HG03039 (cell line): ENCODE measurements at regions not wholly inside any gene's neighbourhood (a gene's known extent, or its start where the extent isn't known, plus 50 kb on each side); places are given as distances from the start of the nearest gene placed in this dataset.
A peak's percentile ranks its signal among the peaks of the same experiment; 100 is the strongest.

Source experiments
- ATAC-seq: cut with Tn5 transposase; IDR thresholded peaks from one replicate; pipeline ENCODE4 v1.9.1; 2021; ENCODE audit warnings: mild to moderate bottlenecking, moderate library complexity; ENCODE audit not compliant: unreplicated experiment

DNA sequence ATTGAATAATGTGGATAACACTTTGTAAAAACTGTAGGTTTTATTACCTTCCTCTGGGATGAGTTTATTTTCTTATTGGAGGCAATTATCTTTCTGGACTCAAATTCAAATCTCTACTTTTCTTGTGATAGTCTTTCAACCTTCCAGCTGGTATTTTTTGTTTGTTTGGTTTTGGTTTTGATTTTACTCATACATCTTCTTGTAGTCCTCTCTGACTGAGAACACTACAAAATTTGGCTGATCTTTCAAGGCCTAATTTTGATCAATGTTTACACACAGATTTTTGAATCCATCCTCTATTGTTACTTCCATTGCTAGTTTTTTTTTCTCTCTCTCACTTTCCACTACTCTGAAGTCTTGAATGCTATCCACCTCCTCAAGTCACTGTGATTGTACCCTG, 303.8 kb upstream of the NECTIN3 start:
- ATAC-seq, result peak; percentile 76

DNA sequence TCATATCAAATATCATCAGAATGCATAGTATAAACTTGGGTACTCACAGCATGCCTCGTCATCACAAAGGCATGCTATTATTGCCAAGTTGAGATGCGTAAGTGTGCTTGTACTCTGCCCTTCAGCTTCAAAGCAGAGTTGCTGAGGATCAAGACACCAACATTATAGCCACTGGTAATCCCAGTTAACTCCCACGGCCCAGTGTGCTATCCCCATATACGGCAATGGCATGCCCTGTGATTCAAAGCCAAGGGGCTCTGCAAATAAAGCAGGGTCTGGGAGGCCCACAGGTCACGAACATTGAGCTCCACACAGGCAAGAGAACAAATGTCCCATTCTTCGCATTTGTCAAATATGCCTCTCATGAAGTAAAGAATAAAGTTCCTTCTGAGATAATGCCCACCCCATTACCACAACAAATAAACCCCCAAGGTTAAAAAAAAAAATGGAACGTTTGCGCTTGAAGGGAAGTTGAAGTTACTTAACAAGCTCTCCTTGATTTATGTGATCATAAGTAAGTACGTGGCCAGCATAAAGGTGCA, 298.1 kb upstream of the NECTIN3 start:
- ATAC-seq, result no peak

DNA sequence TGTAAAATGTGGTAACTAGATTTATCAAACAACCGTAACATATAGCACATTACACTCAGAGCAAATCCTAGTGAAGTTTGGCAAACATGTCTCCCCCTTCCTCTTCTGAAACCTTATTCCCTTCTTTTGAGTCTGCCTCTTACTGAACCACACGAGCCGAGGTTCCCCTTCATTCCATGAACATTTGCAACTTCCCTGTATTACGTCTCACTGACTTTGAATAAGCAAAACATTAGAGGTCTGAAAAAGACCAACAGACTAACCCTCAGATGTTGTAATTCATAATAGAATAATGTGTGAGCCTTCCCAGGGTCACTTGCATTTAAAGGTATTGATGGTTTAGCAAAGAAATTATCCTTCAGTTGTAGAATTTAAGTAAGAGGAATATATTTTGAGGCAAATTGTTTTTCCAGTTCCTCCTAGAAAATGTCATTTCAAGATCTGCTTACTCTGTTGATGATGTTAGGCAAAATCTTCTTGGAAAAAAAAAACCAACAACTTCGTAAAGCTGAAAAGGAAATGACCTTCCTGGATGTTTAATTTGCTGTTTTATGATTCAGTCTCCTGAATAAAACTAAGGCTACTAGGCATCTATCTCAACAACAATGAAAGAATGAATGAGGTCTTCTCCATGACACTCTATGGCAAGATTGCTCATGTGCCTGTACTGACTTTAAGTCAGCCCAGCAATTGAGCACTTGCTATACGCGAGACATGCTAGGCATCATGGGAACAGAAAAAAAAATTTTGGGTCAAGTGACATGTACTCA, 296.9 kb upstream of the NECTIN3 start:
- no peak for ATAC-seq

DNA sequence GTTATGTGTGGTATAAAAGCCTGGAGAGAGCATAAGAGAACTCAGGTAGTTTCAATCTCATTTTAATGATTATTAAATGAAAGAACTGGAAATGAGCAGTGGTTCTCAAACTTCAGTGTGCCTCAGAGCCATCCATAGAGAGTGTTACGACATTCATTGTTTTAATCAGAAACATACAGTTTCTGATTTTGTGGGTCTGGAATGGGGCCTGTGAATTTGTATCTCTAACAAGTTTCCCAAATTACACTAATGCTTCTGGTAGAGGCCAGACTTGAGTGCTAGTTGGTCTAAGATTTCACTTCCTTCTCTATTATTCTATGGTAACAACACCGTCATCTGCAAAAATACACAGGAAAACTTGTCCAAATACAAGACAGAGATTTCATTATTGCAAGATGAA, 292.0 kb upstream of the NECTIN3 start:
- no peak for ATAC-seq

DNA sequence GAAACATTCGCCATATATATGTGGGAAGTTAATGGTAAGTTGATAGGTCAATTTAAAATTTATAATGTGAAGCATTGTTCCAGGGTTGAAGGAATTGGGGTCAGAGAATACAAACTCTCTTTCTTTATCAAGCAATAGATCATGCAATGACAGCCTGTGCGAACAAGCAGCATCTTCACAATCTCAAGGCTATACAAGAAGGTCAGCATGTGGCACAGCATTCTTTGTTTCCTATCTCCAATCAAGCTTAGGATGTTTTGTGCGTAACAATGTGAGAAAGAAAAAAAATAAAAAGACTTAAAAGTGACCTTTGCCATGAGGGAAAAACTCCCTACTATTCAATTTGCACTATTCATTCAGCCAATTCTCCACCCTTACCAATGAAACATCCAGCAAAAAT, 288.1 kb upstream of the NECTIN3 start:
- no peak for ATAC-seq

DNA sequence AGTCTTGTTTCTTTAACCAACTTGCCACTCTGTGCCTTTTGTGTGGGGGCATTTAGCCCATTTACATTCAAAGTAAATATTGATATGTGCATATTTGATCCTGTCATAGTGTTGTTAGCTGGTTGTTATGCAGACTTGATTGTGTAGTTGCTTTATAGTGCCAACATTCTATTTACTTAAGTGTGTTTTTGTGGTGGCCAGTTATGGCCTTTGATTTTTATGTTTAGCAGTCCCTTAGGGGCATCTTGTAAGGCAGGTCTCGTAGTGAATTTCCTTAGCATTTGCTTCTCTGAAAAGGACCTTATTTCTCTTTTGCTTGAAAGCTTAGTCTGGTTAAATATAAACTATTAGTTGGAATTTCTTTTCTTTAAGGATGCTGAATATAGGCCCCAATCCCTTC, 282.8 kb upstream of the NECTIN3 start:
- ATAC-seq, result no peak

DNA sequence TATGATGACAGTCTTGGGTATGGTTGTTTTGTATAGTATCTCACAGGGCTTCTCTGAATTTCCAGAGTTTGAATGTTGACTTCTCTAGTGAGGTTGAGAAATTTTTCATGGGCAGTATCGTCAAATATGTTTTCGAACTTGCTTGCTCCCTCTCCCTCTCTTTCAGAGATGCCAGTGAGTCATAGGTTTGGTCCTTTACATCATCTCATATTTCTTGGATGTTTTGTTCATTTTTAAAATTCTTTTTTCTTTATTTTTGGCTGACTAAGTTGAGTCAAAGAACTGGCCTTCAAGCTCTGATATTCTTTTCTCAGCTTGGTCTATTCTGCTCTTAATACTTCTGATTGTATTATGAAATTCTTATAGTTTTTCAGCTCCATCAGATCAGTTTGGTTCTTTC, 282.3 kb upstream of the NECTIN3 start:
- ATAC-seq, result no peak

DNA sequence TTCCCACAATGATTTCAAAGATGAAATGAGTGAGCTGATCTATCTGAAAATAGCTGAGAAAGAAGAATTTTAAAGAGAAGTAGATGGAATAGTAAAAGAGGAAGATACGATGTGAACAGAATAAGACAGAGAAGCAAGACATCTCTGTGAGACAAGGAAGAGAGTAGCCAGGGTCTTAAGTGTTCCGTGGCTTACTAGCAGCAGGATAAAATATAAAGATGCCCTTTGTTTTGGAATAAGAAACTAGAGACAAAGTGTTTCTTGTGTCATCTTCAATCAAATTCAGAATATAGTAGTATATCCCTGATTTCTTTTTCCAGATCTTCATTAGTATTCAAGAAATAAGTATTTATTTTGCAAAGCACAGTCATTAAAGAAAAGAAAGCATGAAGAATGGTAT, 281.0 kb upstream of the NECTIN3 start:
- ATAC-seq, result no peak

DNA sequence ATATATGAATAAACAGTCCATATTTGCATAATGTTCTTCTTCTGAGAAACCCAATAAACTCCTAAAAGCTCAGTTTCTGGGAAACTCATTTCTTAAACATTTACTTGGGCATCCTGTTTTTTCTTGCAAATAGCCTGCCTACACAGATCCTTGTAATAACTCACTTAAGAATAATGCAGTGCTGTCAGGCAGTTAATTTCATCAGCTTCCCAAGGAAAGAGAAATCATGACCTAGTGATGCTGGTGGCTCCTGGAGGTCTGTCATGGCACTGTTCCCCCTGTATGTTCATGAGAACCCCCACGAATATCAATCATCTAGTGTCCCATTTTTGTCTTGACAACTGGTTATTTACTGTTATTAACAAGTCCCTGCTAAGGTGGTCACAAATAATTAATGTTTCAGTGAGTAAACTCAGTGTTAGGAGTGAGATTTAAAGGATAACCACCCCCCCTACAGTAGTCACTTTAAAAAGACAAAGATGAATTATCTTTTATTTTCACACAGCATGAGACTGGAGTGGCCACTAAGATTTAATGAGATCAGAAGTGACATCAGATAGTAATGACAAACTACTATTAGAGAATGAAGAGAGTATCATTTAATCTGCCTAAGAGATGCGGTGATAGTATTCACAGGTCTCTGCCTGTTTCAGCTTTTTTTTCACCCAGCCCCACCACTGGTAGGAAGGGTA, 279.5 kb upstream of the NECTIN3 start:
- no peak for ATAC-seq

DNA sequence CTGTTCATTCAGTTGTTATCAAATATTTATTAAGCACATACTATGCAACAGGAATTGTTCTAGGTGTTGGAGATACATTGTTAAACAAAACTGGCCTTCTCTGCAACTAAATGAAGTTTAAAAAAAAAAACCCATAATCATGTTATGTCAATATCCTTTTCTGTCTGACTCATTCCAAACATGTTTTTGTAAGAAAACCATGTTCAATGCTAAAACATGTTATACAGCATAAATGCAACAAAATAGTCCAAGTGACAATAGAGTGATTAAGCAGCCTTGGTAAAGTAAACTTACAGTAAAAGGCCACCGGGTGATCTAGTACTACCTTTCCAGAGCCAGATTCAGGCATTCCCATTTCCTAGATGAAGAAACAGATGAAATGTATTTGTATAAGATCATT, 278.0 kb upstream of the NECTIN3 start:
- no peak for ATAC-seq

DNA sequence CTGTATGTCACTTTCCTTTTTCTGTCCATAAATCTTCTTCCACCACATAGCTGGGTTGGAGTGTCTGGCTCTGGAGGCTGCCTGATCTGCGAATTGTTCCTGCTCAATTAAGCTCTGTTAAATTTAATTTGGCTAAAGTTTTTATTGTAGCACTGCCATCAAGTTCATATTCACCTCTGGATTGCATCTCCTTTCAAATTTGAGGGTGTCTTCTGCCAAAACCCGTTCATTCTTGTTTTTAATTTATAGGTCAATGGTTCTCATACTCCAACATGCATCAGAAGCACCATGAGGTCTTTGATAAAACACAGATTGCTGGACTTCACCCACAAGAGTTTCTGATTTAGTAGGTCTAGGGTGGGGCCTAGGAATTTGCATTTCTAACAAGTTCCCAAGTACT, 276.5 kb upstream of the NECTIN3 start:
- no peak for ATAC-seq

DNA sequence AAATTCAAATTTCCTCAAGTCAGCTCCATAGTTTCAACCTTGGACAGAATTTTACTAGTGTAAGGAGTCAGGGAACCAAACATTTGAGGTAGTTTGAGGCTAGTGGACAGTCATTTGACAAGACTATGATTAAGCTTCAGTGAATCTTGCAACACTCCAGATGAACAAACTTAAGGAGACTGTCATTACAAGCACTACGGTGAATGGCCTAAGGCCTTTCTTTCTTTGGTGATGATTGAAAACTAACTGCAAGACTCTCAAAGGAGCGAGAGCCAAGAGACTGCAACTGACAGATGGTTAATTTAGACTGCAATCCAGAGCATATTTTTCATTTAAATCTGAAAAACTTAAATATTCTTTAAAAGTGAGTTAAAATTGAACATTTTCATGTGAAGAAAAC, 272.3 kb upstream of the NECTIN3 start:
- ATAC-seq, result no peak

DNA sequence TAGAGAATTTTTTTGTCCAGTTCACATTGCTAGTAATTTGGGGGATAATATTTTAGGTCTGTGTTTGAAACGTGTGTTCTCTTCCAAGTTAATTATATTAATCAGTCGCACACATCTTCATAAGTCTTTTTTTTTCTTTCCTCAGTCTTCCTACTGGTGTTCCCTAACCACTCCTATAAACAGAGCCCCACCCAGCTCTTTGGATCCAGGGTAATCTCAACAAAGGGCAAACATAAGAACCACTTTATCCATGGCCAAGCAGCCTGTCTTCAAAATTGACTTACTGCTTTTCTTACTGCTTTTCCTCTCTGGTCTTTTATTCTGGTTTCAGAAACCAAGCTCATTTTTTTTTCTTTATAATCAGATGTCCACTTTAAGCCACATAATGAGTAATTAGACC, 266.8 kb upstream of the NECTIN3 start:
- ATAC-seq, result no peak

DNA sequence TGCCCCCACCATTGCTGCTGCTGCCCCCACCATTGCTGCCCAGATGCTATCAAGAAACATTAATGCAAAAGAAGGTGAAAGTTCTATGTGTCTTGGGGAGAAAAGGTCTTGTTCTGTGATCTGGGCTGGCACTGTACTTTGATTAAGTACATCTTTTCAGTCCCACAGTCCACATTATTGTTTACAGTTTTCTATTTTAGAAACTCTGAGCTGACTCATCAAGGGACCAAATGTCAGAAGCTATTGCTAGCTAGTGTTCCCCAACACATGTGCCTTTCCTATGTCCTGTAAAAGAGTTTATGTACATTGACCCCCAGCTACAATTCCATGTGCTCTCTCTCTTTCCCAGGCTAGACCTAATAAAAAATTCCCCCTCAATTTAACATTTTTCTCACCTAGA, 264.7 kb upstream of the NECTIN3 start:
- no peak for ATAC-seq

DNA sequence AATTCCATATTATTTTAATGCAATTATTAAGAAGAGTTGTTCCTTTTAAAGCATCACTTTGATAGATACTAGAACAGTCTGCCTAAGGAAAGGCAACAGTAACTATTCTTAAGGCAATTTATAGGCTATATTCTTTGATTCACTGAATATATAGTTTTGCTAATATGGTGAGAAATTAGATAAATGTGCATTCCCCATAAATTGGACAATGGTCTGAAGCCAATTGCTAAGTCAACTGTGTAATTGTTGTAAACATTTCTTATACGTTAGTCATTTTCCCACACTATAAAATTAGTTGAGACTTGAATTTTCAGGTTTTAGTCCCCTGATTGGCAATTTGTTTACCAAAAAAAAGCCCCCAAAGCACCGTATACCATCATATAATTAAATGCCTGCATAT, 263.0 kb upstream of the NECTIN3 start:
- no peak for ATAC-seq

DNA sequence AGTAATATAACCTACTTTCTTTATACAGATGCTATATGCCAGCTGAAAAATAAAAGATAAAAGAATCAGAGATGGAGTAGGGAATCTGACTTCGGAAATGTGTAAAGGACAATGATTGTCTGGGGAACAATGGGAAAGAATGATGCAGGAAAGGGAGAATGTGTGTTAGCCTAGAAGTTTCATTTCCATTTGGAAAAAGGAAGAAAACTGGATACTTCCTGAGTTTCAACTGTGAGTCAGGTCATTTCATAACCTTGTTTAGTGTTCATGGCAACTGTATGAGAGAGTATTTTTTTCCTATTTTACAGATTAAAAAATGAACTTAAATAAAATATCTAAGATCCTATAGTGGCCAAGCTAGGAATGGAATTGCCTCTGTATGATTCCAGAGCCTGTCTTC, 261.3 kb upstream of the NECTIN3 start:
- no peak for ATAC-seq

DNA sequence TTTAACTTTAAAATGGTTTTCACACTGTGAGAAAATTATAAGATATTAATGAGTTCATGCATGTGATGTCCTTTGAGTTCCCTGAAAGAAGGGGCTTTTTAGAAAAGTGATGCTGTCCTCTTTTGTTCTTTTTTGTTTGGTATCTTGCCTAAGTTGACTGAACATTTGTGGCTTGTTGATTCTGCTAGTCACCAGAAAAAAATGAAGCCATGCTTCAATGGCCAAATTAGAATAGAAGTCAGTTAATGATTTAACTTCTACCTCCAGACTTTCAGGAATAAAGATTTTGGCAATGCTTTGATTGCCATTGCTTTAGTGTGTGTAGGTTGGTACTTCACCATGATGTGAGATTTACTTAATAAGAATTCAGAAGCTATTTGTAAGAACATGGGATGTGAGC, 260.6 kb upstream of the NECTIN3 start:
- ATAC-seq, result no peak

DNA sequence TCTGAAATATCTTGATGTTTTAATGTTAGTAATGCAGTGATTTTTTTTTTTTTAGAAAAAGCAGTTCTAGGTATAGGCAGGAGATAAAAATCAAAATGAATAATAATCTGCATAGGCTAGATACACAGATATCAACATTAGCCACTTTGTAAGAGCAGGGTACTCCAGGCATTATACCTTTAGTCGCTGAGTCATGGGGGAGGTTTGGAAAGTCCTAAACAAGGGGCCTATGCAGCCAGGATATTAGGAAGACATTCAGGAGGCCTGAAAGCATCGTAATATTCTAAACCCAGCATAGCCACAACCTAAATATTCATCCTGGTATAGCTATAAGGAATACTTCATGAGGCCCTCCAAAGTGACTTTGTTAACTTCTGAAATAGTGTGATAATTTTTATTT, 258.1 kb upstream of the NECTIN3 start:
- ATAC-seq, result no peak

DNA sequence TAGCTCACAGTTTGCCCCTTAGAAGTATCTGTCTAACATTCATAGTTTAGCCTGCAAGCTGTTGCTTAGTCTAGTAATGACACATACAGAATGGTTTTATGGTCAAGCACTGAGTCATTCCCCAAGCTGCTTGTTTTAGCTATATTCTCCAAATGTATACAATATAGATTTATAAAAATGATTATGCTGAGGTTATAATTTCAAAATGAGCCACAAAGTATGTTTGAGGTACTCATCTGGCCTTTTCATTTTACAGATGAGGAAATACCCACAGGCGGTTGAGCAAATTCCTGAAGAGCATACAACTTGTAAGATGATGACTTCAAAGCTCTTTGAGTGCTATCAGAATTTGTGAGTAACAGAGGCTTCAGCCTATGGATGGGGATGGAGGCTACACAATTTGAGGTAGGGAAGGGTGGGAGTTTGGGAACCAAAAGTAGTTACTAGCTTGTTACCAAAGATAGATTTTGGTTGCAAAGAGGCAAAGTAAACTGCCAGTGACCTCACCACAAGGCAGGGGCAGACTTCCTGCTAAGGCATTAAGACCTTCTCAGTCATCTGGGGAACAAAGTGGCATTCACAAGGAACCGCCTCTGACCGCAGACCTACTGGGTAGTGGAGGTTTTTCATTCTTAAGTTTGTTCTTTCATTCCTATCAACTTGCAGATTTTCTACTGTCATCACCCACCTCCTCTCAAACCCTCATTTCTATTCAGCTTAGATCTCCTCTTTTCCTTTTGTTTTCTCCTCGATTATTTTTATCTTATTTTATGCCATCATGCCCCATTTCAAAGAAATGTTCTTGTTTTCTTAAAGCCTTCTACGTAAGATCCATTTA, 257.2 kb upstream of the NECTIN3 start:
- ATAC-seq, result peak; percentile 93

DNA sequence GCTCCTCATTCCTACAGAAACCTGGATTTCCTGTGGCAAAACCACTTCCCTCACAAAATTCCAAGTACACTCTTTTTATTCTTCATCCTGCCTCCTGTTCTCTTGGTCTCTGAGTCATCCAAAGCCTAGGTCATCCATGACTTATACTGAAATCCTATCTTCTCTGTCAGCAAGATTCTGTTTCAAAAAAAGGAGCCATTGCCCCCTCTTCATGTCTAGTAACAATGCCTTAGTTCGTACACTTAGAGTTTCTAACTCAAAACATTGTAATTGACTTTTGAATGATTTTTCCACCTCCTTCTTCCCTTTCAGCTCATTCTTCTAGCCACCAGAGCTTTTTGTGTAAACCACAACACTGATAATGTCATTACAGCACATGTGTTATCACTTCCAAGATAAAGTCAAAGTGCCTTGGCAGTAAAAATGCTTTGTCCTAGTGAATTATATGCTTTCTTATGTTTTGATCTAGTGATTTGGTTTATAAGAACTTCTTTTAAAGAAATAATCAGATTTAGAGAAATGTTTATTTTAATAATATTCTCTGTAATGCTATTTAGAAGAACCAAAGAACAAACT, 256.5 kb upstream of the NECTIN3 start:
- ATAC-seq, result no peak

DNA sequence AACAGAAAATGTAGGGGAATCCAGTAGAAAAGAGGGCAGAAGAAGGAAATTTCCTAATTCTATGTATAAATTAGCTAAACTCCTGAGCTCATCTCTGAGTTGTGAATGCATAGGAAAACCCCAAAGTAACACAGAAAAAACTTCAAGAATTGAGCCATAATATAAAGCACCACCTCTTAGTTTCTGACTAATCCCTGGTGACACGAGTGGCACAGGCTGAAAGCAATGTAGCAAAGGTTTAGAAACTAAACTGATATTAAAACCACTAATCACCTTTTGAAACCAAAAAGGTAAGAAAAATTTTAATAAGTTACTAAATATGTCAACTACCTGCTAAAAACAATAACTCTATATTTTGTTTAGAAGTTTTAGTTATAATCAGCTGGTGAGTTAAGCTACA, 255.6 kb upstream of the NECTIN3 start:
- ATAC-seq, result no peak
